Activated CD8-positive, alpha-beta memory T cell treated with anti-CD3 and anti-CD28 coated beads, Interleukin-2, amount 50 U/mL, for 4 hours (primary cell): ENCODE measurements at regions not wholly inside any gene's neighbourhood (a gene's known extent, or its start where the extent isn't known, plus 50 kb on each side); places are given as distances from the start of the nearest gene placed in this dataset.

ENCODE experiments used
- DNase-seq: peaks from one replicate; pipeline ENCODE4 v3.0.0-alpha.2; 2020

GRCh38 chr10:47169581-47169980, 130.4 kb upstream of the GDF10 start:
- no peak for DNase-seq

GRCh38 chr10:47173929-47174442, 126.0 kb upstream of the GDF10 start:
- no peak for DNase-seq

- no peak for DNase-seq
These were observed 124.5 kb upstream of the GDF10 start for GRCh38 chr10:47175181-47176123.

GRCh38 chr10:47176206-47176902, 123.6 kb upstream of the GDF10 start:
- no peak for DNase-seq

- no peak for DNase-seq
These were observed 122.8 kb upstream of the GDF10 start for GRCh38 chr10:47176903-47177868.

GRCh38 chr10:47178537-47179290, 121.3 kb upstream of the GDF10 start:
- no peak for DNase-seq

- DNase-seq = no peak
These were observed 120.7 kb upstream of the GDF10 start for GRCh38 chr10:47179291-47179647.

- DNase-seq = no peak
These were observed 118.7 kb upstream of the GDF10 start for GRCh38 chr10:47181052-47181849.

GRCh38 chr10:47182934-47183703, 116.9 kb upstream of the GDF10 start:
- no peak for DNase-seq

- no peak for DNase-seq
These were observed 116.3 kb upstream of the GDF10 start for GRCh38 chr10:47183704-47184041.

- no peak for DNase-seq
These were observed 115.7 kb upstream of the GDF10 start for GRCh38 chr10:47184273-47184672.

- DNase-seq = no peak
These were observed 115.2 kb upstream of the GDF10 start for GRCh38 chr10:47184724-47185330.

- DNase-seq = no peak
These were observed 113.1 kb upstream of the GDF10 start for GRCh38 chr10:47186941-47187340.

- DNase-seq = no peak
These were observed 112.4 kb upstream of the GDF10 start for GRCh38 chr10:47187592-47187991.

GRCh38 chr10:47188156-47188555, 111.8 kb upstream of the GDF10 start:
- DNase-seq = no peak

- no peak for DNase-seq
These were observed 110.2 kb upstream of the GDF10 start for GRCh38 chr10:47189802-47190201.

- no peak for DNase-seq
These were observed 109.7 kb upstream of the GDF10 start for GRCh38 chr10:47190301-47190700.

GRCh38 chr10:47190802-47191450, 109.1 kb upstream of the GDF10 start:
- no peak for DNase-seq

- DNase-seq = no peak
These were observed 107.7 kb upstream of the GDF10 start for GRCh38 chr10:47192273-47192672.
